MCF 10A (cell line): ENCODE measurements at regions not wholly inside any gene's neighbourhood (a gene's known extent, or its start where the extent isn't known, plus 50 kb on each side); places are given as distances from the start of the nearest gene placed in this dataset.

Experiments used
- BruUV-seq: library from RNA; stranded (reverse); fragments of 400-500 nt; replicated peaks from 2 replicates; lab custom pipeline; 2021; lab: Mats Ljungman, UMichigan
- CTCF ChIA-PET: fragments of 300-600 bp; sonication (Branson Sonifier 250); formaldehyde crosslinking; extraction: SDS; loops from one replicate; lab custom pipeline; 2021; ENCODE audit warnings: antibody characterized with exemption, inconsistent platforms; lab: Yijun Ruan, JAX
- POLR2A ChIA-PET: fragments of 300-600, 350-650 bp; sonication (Branson Sonifier 250); formaldehyde crosslinking; extraction: SDS; loops from one replicate; lab custom pipeline; 2020; ENCODE audit warnings: antibody characterized with exemption, inconsistent platforms; lab: Yijun Ruan, JAX
- DNase-seq: peaks from one replicate; pipeline ENCODE4 v3.0.0-alpha.2; 2018; ENCODE audit not compliant: unreplicated experiment
- H3K27ac Mint-ChIP-seq: one replicate; pipeline ENCODE4 v1.8.0; 2022; ENCODE audit warnings: mild to moderate bottlenecking, low read depth, mixed read lengths; ENCODE audit not compliant: unreplicated experiment
- H3K27me3 Mint-ChIP-seq: one replicate; pipeline ENCODE4 v1.8.0; 2022; ENCODE audit warnings: mixed read lengths; ENCODE audit not compliant: insufficient read depth, unreplicated experiment
- H3K36me3 Mint-ChIP-seq: one replicate; pipeline ENCODE4 v1.8.0; 2022; ENCODE audit warnings: mild to moderate bottlenecking, moderate library complexity, mixed read lengths; ENCODE audit not compliant: insufficient read depth, unreplicated experiment
- H3K4me1 Mint-ChIP-seq: one replicate; pipeline ENCODE4 v1.8.0; 2022; ENCODE audit warnings: mixed read lengths; ENCODE audit not compliant: insufficient read depth, unreplicated experiment
- H3K4me3 Mint-ChIP-seq: one replicate; pipeline ENCODE4 v1.8.0; 2022; ENCODE audit warnings: mild to moderate bottlenecking, moderate library complexity, mixed read lengths; ENCODE audit not compliant: unreplicated experiment
- H3K9me3 Mint-ChIP-seq: one replicate; pipeline ENCODE4 v1.8.0; 2022; ENCODE audit warnings: mixed read lengths; ENCODE audit not compliant: unreplicated experiment
- CTCF ChIP-seq: fragments of 200-600 bp; IDR thresholded peaks from one replicate; pipeline ENCODE4 v1.8.0; 2022; ENCODE audit warnings: antibody characterized with exemption, mild to moderate bottlenecking; ENCODE audit not compliant: unreplicated experiment
- intact Hi-C: fragments of 100-400 bp; cut with micrococcal nuclease; formaldehyde crosslinking; loops from 2 replicates; pipeline ENCODE4 v1.14.1; 2022

DNA sequence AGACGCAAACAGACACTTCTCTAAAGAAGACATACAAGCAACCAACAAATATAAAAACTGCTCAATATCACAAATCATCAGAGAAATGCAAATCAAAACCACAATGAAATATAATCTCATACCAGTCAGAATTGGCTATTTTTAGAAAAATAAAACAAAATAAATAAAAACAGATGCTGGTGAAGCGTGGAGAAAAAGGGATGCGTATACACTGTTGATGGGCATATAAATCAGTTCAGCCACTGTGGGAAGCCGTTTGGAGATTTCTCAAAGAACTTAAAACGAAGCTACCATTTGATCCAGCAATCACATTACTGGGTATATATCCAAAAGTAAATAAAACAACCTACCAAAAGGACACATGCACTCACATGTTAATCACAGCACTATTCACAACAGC, 206.2 kb downstream of the HNMT start:
- no peaks in the 10 kb centered on the region for H3K27me3 Mint-ChIP-seq
- TF ChIP-seq CTCF = no peak
- H3K4me1 Mint-ChIP-seq = no peaks in the 10 kb centered on the region
- BruUV-seq = no TSS peak
- ChIA-PET POLR2A (interaction anchor here (0.6 kb wide), 1 partner anchor 1450 kb away, joined by 3 read pairs; no protein-coding TSS in a partner anchor), CTCF (no interaction called here)
- H3K9me3 Mint-ChIP-seq = peaks cover 35% of the 10 kb centered on the region
- intact Hi-C loops = no loop called here
- H3K36me3 Mint-ChIP-seq = no peaks in the 10 kb centered on the region
- DNase-seq = no peak
- H3K4me3 Mint-ChIP-seq = no peak overlapping the region
- no peak overlapping the region for H3K27ac Mint-ChIP-seq

DNA sequence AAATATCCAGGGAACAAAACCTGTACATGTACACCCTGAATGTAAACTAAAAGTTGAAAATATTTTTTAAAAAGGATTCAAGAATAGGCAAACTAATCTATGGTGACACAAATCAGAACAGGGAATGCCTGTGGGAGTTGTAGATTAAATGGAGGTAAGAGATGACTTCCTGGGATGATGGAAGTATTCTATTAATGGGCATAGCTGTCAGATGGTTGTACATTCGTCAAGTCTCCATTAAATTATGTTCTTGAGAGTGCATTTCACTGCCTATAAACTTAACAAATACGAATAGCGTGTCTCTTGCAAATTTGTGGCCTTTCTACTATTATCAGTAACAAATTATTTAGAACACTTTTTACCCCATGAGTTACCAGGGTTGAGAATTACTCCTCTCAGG, 207.0 kb downstream of the HNMT start:
- H3K4me1 Mint-ChIP-seq = no peaks in the 10 kb centered on the region
- no peak overlapping the region for H3K27ac Mint-ChIP-seq
- ChIA-PET CTCF (no interaction called here), POLR2A (no interaction called here)
- peaks cover 29% of the 10 kb centered on the region for H3K9me3 Mint-ChIP-seq
- DNase-seq = no peak
- intact Hi-C loops = no loop called here
- no peaks in the 10 kb centered on the region for H3K27me3 Mint-ChIP-seq
- H3K36me3 Mint-ChIP-seq = no peaks in the 10 kb centered on the region
- no peak for TF ChIP-seq CTCF
- no peak overlapping the region for H3K4me3 Mint-ChIP-seq
- no TSS peak for BruUV-seq

DNA sequence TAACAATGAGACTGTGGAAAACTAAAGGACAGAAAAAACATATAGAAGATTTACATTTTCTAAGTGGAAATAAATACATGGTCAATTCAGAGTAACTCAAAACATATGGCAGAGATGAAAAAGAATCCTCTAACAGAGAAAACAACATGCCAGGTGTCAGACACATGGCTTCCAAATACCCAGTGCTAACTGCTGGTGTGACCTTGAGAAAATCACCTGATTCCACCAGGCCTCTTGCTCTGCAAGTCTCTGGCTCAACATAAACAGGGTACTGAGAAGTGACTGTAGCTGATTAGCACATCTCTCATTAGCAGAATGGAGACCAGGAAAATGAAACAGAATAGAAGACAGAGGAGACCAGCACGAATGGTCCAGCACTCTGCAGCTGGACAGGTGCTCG, 210.8 kb downstream of the HNMT start:
- no peaks in the 10 kb centered on the region for H3K27me3 Mint-ChIP-seq
- no peak for DNase-seq
- ChIA-PET POLR2A (no interaction called here), CTCF (no interaction called here)
- H3K36me3 Mint-ChIP-seq = no peaks in the 10 kb centered on the region
- BruUV-seq = no TSS peak
- H3K27ac Mint-ChIP-seq = no peak overlapping the region
- H3K9me3 Mint-ChIP-seq = peaks cover 15% of the 10 kb centered on the region
- no peaks in the 10 kb centered on the region for H3K4me1 Mint-ChIP-seq
- TF ChIP-seq CTCF = no peak
- intact Hi-C loops = no loop called here
- H3K4me3 Mint-ChIP-seq = no peak overlapping the region

DNA sequence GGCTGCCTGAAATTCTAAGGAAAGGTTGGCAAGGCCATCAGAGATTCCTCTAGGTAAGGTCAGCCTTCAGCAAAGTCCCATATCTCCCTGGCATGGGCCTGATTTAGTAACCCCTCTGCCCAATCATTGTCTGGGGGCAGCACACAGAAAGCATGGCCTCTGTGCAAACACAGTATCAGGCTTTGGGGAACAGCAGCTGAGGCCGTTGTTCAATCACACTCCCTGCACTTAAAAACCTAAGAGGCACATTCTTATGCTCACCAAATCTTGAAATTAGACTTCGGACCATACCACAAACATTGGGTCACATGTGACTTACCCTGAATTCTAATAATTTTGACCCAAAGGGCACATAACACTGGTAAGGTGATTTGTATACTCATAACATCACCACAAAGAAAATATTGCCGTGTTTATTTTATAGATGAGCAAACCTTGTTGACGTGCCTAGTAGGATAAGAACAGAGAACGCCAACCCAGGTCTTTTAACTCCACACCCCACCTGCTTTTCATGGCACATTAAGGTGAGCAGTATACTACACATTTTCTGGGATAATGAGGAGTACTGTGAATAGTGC, 212.7 kb downstream of the HNMT start:
- DNase-seq = no peak
- ChIA-PET POLR2A (no interaction called here), CTCF (no interaction called here)
- Mint-ChIP-seq H3K9me3 (peaks cover 15% of the 10 kb centered on the region), H3K27ac (no peak overlapping the region), H3K4me1 (no peaks in the 10 kb centered on the region), H3K27me3 (no peaks in the 10 kb centered on the region), H3K4me3 (no peak overlapping the region), H3K36me3 (no peaks in the 10 kb centered on the region)
- TF ChIP-seq CTCF = no peak
- intact Hi-C loops = no loop called here
- BruUV-seq = no TSS peak
